Uterus (tissue), 3 donors: ENCODE measurements at regions not wholly inside any gene's neighbourhood (a gene's known extent, or its start where the extent isn't known, plus 50 kb on each side); places are given as distances from the start of the nearest gene placed in this dataset.

Source experiments
- DNase-seq, 2 donors: peaks; one replicate each; pipeline ENCODE4 v3.0.0-alpha.2; 2019 to 2020
- H3K27ac ChIP-seq, 2 donors: fragments of 200-600 bp; sonication (generic); 1 replicate in 1 of 2; 2 replicates in 1 of 2; pipeline ENCODE4 v1.5.1; 2016 to 2018
- H3K27me3 ChIP-seq, 2 donors: fragments of 200-600 bp; sonication (generic); one replicate each; pipeline ENCODE4 v1.5.1; 2018 to 2019; ENCODE audit warnings: control low read depth in 1 of 2
- H3K36me3 ChIP-seq, 2 donors: fragments of 200-600 bp; sonication (generic); one replicate each; pipeline ENCODE4 v1.5.1; 2019; ENCODE audit warnings: control low read depth in 1 of 2
- H3K4me1 ChIP-seq, 2 donors: fragments of 200-600 bp; sonication (generic); one replicate each; pipeline ENCODE4 v1.5.1; 2018 to 2019; ENCODE audit warnings: control low read depth in 1 of 2
- H3K4me3 ChIP-seq, 2 donors: fragments of 200-600 bp; sonication (generic); 1 replicate in 1 of 2; 2 replicates in 1 of 2; pipeline ENCODE4 v1.5.1; 2018 to 2019; ENCODE audit warnings: mild to moderate bottlenecking in 1 of 2
- H3K9me3 ChIP-seq, 2 donors: fragments of 200-600 bp; sonication (generic); one replicate each; pipeline ENCODE4 v1.5.1; 2019; ENCODE audit warnings: control low read depth in 1 of 2
- POLR2A ChIP-seq, 2 donors: fragments of 450-650 bp; IDR thresholded peaks; one replicate each; pipeline ENCODE4 v1.6.1; 2016; ENCODE audit warnings: antibody characterized with exemption in 2 of 2, mild to moderate bottlenecking in 1 of 2, moderate library complexity in 1 of 2
- intact Hi-C: fragments of 100-400 bp; cut with DNase I; formaldehyde crosslinking; loops from one replicate; pipeline ENCODE4 v1.15.1; 2023; ENCODE audit warnings: low total_unique reads
- TF ChIP-seq, protein P1 (sequence below), 4 experiments: fragments of 200-600 bp in 2 of 4; fragments of 450-650 bp in 2 of 4; sonication (generic) in 2 of 4; IDR thresholded peaks; one replicate each; pipeline ENCODE4 v1.5.1; 2016 to 2019; ENCODE audit warnings: antibody characterized with exemption in 4 of 4, mild to moderate bottlenecking in 2 of 4, moderate library complexity in 1 of 4
- donor health status: DM: yes; HTN: yes; CAD: no.

GRCh38 chr3:43856351-43856750 is 165.6 kb downstream of the ABHD5 start:
- H3K4me3 ChIP-seq = no peak overlapping the region
- H3K27ac ChIP-seq = no peak overlapping the region
- intact Hi-C loops = no loop called here
- H3K27me3 ChIP-seq = peaks cover 0 to 3% of the 10 kb centered on the region in 2 donors
- DNase-seq = no peak
- TF ChIP-seq, protein P1, sequence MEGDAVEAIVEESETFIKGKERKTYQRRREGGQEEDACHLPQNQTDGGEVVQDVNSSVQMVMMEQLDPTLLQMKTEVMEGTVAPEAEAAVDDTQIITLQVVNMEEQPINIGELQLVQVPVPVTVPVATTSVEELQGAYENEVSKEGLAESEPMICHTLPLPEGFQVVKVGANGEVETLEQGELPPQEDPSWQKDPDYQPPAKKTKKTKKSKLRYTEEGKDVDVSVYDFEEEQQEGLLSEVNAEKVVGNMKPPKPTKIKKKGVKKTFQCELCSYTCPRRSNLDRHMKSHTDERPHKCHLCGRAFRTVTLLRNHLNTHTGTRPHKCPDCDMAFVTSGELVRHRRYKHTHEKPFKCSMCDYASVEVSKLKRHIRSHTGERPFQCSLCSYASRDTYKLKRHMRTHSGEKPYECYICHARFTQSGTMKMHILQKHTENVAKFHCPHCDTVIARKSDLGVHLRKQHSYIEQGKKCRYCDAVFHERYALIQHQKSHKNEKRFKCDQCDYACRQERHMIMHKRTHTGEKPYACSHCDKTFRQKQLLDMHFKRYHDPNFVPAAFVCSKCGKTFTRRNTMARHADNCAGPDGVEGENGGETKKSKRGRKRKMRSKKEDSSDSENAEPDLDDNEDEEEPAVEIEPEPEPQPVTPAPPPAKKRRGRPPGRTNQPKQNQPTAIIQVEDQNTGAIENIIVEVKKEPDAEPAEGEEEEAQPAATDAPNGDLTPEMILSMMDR (IDR thresholded peaks at IDR 0.05) = no peak
- no peak for TF ChIP-seq POLR2A (IDR thresholded peaks at IDR 0.05)
- H3K36me3 ChIP-seq = no peaks in the 10 kb centered on the region
- H3K4me1 ChIP-seq = no peaks in the 10 kb centered on the region
- no peaks in the 10 kb centered on the region for H3K9me3 ChIP-seq

DNA sequence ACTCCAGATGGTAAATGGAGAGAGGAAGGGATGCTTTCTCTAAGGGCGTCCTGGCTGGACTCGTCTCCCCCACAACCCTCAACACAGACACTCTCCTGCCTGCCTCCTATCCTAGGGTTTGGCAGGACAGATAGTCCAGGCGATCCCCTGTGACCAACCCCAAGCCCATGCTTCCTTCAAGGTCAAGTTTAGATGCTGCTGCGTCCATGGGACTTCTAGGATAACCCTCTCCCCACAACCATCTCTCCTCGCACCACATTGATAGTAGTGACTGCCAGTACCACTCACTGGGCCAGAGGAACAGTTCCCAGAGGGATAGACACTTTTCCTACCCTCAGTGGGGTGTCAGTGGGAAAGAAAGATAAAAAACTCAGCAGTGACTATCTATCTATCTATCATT is 166.0 kb downstream of the ABHD5 start:
- no peaks in the 10 kb centered on the region for H3K9me3 ChIP-seq
- TF ChIP-seq, protein P1 (IDR thresholded peaks at IDR 0.05) = no peak
- TF ChIP-seq POLR2A (IDR thresholded peaks at IDR 0.05) = no peak
- no peak for DNase-seq
- no peaks in the 10 kb centered on the region for H3K4me1 ChIP-seq
- no peaks in the 10 kb centered on the region for H3K36me3 ChIP-seq
- H3K27me3 ChIP-seq = peaks cover 0 to 3% of the 10 kb centered on the region in 2 donors
- H3K27ac ChIP-seq = no peak overlapping the region
- intact Hi-C loops = no loop called here
- H3K4me3 ChIP-seq = no peak overlapping the region

DNA sequence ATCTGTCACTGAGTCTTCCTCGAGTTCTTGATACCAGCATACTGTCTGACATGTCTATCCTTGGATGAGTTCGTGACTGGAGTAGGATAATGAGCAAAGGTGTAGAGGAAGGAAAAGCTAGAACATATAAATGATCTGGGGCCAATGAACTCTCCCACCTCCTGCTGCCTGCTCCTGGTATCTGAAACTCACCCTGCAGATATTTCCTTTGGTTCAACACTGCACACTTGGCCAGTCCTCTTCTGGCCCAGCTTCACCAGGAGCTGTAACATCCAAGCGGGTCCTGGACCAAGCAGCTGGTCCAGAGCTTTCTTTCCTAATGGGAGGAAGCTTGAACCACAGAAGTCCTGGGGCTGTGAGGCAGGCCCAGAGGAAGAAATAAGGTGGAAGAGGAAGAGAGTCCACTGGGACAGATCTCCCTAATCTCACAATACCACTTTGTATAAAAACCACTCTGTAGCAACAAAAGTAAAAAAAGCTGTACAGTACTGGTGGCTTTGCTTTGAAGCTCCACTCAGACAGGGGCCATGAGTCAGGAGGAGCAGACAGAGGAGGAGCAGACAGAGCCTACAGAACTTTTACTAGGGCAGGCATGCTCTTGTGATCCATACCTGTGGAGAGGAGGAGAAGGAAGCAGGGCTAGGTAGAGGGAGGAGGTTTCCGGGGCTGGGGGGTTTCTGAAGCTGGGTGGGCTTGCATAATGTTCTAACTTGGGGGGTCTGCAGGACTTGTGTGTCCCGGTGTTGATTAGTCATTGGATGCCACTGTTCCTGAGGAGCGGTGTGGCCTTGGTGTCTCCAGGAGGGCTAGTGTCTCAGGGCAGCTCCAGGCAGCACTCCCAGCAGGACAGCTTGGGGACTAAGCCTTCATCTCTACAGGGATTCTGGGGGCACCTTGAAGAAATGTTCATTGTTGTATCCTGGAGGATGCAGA is 166.9 kb downstream of the ABHD5 start:
- DNase-seq = no peak
- H3K4me1 ChIP-seq = no peaks in the 10 kb centered on the region
- H3K9me3 ChIP-seq = no peaks in the 10 kb centered on the region
- no peak for TF ChIP-seq POLR2A (IDR thresholded peaks at IDR 0.05)
- TF ChIP-seq, protein P1 (IDR thresholded peaks at IDR 0.05) = no peak
- H3K36me3 ChIP-seq = no peaks in the 10 kb centered on the region
- no peak overlapping the region for H3K4me3 ChIP-seq
- H3K27me3 ChIP-seq = peaks cover 0 to 3% of the 10 kb centered on the region in 2 donors
- intact Hi-C loops = no loop called here
- no peak overlapping the region for H3K27ac ChIP-seq

DNA sequence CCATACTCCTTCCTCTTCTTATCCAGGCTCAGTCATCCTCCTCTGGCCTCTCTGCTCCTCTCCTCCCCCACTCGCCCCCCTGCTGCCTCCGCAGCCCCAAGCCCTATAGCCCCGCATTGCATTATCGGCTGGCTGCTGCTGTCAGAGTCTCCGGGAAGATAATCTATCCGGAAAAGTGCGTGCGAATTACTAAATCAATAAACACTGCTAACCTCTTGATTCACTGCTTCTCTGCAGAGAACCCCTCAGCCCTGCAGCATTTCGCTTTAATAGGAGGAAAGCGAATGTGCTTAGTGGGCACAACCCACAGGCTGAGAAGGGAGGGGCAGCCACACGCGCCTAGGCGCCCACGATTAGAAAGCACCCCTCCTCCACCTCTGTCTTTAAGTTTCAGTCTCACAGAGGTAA is 167.6 kb downstream of the ABHD5 start:
- Histone ChIP-seq H3K27ac (no peak overlapping the region), H3K36me3 (no peaks in the 10 kb centered on the region), H3K4me1 (no peaks in the 10 kb centered on the region), H3K9me3 (no peaks in the 10 kb centered on the region), H3K4me3 (no peak overlapping the region), H3K27me3 (peaks cover 0 to 3% of the 10 kb centered on the region in 2 donors)
- no peak for TF ChIP-seq POLR2A (IDR thresholded peaks at IDR 0.05)
- TF ChIP-seq, protein P1 (IDR thresholded peaks at IDR 0.05) = no peak
- intact Hi-C loops = no loop called here
- no peak for DNase-seq

GRCh38 chr3:43859766-43860165 is 169.0 kb downstream of the ABHD5 start:
- intact Hi-C loops = no loop called here
- H3K27ac ChIP-seq = no peak overlapping the region
- H3K4me1 ChIP-seq = no peaks in the 10 kb centered on the region
- H3K4me3 ChIP-seq = no peak overlapping the region
- no peak for DNase-seq
- no peaks in the 10 kb centered on the region for H3K9me3 ChIP-seq
- no peaks in the 10 kb centered on the region for H3K36me3 ChIP-seq
- H3K27me3 ChIP-seq = peaks cover 0 to 3% of the 10 kb centered on the region in 2 donors
- TF ChIP-seq, protein P1 (IDR thresholded peaks at IDR 0.05) = no peak
- no peak for TF ChIP-seq POLR2A (IDR thresholded peaks at IDR 0.05)
